ENCODE measurements at regions not wholly inside any gene's neighbourhood (a gene's known extent, or its start where the extent isn't known, plus 50 kb on each side); places are given as distances from the start of the nearest gene placed in this dataset.
"Not testable (repeated sequence)": the region's sequence is repeated elsewhere in the genome, so short reads cannot be mapped to it uniquely, and the experiment has no call there.

DNA sequence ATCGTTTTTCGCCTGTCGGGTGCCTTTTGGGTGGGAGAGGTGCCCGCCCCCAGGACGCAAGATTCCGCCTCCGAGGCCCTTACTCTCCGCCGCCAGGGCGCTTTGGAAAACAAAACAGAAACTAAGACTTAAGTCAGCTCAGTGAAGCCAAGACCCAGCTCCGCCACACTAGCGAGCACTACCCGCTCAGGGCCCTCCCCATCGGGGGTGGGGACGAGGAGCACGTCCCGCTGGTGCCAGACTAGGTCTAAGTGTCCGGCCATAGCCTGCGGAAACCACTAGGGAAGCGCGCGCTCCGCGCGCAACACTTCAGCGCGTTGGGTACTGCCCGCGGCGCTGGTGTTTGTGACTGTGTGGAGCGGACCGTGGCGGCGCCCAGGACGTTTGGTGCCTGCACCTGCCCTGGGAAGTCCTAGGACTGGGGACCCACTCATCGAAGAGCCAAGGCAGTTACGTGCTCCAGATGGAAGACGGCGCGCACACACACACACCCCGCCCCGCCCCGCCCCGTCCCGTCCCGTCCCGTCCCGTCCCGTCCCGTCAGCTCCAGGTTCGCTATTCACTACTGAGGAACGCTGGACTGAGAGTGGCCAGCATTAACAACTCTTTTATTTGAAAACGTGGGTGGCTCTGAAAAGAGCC lies 57.6 kb upstream of the BOLA1 start:
- not testable (repeated sequence) for TF ChIP-seq CTCF (optimal IDR thresholded peaks at IDR 0.05 in 1 of 3, IDR thresholded peaks at IDR 0.05 in 1 of 3, conservative IDR thresholded peaks at IDR 0.05 in 1 of 3; ENCODE audit: extremely low read depth in 1 of 3, insufficient read depth in 2 of 3, low read length in 3 of 3); EZH2 (IDR thresholded peaks at IDR 0.05; ENCODE audit: low read length)
